Neural cell (in vitro differentiated cells): ENCODE measurements at regions not wholly inside any gene's neighbourhood (a gene's known extent, or its start where the extent isn't known, plus 50 kb on each side); places are given as distances from the start of the nearest gene placed in this dataset.

ENCODE experiments used
- H2AFZ ChIP-seq: fragments of 200-600, 300-800 bp; sonication (generic), shearing (Covaris generic); 2 replicates; pipeline ENCODE4 v1.6.0; 2014; ENCODE audit warnings: low read depth, mild to moderate bottlenecking, antibody characterized with exemption, low read length, moderate library complexity
- H3F3A ChIP-seq: fragments of 200-600 bp; shearing (Covaris generic); 2 replicates; pipeline ENCODE4 v1.6.1; 2016; ENCODE audit warnings: mild to moderate bottlenecking, moderate library complexity, mixed read lengths, antibody characterized with exemption, low read length; ENCODE audit not compliant: insufficient read depth, poor library complexity, severe bottlenecking
- H3K27ac ChIP-seq: fragments of 200-600, 300-800 bp; sonication (generic), shearing (Covaris generic); 2 replicates; pipeline ENCODE4 v1.5.1; 2014; ENCODE audit warnings: mild to moderate bottlenecking, low read length, moderate library complexity
- H3K27me3 ChIP-seq: fragments of 300-800, 200-600 bp; sonication (generic), shearing (Covaris generic); 2 replicates; pipeline ENCODE4 v1.6.0; 2014; ENCODE audit warnings: mild to moderate bottlenecking, low read depth, low read length, moderate library complexity; ENCODE audit not compliant: insufficient read depth
- H3K36me3 ChIP-seq: fragments of 300-800, 200-600 bp; sonication (generic), shearing (Covaris generic); 2 replicates; pipeline ENCODE4 v1.5.1; 2014; ENCODE audit warnings: mild to moderate bottlenecking, antibody characterized with exemption, low read length, moderate library complexity; ENCODE audit not compliant: insufficient read depth
- H3K4me2 ChIP-seq: fragments of 300-800, 200-600 bp; sonication (generic), shearing (Covaris generic); 2 replicates; pipeline ENCODE4 v1.6.0; 2014; ENCODE audit warnings: mild to moderate bottlenecking, low read length
- H3K4me3 ChIP-seq: fragments of 300-800, 200-600 bp; sonication (generic), shearing (Covaris generic); 2 replicates; pipeline ENCODE4 v1.5.1; 2014; ENCODE audit warnings: mild to moderate bottlenecking, low read length, moderate library complexity
- H3K79me2 ChIP-seq: fragments of 200-600 bp; shearing (Covaris generic); replicated peaks from 2 replicates; pipeline ENCODE4 v1.6.0; 2014; ENCODE audit warnings: mild to moderate bottlenecking, low read length, moderate library complexity; ENCODE audit not compliant: insufficient read depth
- H3K9ac ChIP-seq: fragments of 300-800, 200-600 bp; sonication (generic), shearing (Covaris generic); 2 replicates; pipeline ENCODE4 v1.6.1; 2016; ENCODE audit warnings: mild to moderate bottlenecking, low read length, mixed read lengths
- H3K9me2 ChIP-seq: fragments of 200-600 bp; shearing (Covaris generic); 2 replicates; pipeline ENCODE4 v1.6.1; 2016; ENCODE audit warnings: mild to moderate bottlenecking, low read length, mixed read lengths; ENCODE audit not compliant: insufficient read depth
- H3K9me3 ChIP-seq: fragments of 200-600, 300-800 bp; sonication (generic), shearing (Covaris generic); 2 replicates; pipeline ENCODE4 v1.6.1; 2016; ENCODE audit warnings: mild to moderate bottlenecking, mixed run types, low read length, moderate library complexity, mixed read lengths
- H4K20me1 ChIP-seq: fragments of 200-600 bp; shearing (Covaris generic); 2 replicates; pipeline ENCODE4 v1.6.1; 2016; ENCODE audit warnings: mild to moderate bottlenecking, mixed run types; ENCODE audit not compliant: insufficient read depth
- CTCF ChIP-seq: fragments of 450-650 bp; IDR thresholded peaks from 2 replicates; pipeline ENCODE4 v1.5.1; 2014; ENCODE audit warnings: antibody characterized with exemption, mild to moderate bottlenecking, moderate library complexity; ENCODE audit not compliant: poor library complexity, severe bottlenecking
- EP300 ChIP-seq: fragments of 450-650 bp; conservative IDR thresholded peaks from 2 replicates; pipeline ENCODE4 v1.6.1; 2014; ENCODE audit warnings: antibody characterized with exemption, mild to moderate bottlenecking, moderate library complexity; ENCODE audit not compliant: poor library complexity, severe bottlenecking
- EZH2 ChIP-seq: fragments of 200-600, 300-800 bp; shearing (Covaris generic), sonication (generic); IDR thresholded peaks from 2 replicates; pipeline ENCODE4 v1.6.1; 2014; ENCODE audit warnings: antibody characterized with exemption, low read length, borderline replicate concordance, mild to moderate bottlenecking; ENCODE audit not compliant: insufficient read depth, poor library complexity, severe bottlenecking
- MXI1 ChIP-seq: fragments of 450-650 bp; conservative IDR thresholded peaks from 2 replicates; pipeline ENCODE4 v1.6.1; 2014; ENCODE audit warnings: antibody characterized with exemption, mild to moderate bottlenecking; ENCODE audit not compliant: poor library complexity, severe bottlenecking
- POLR2AphosphoS5 ChIP-seq: IDR thresholded peaks from 2 replicates; pipeline ENCODE4 v1.6.1; 2012
- RAD21 ChIP-seq: fragments of 450-650 bp; conservative IDR thresholded peaks from 2 replicates; pipeline ENCODE4 v1.6.1; 2014; ENCODE audit warnings: antibody characterized with exemption, mild to moderate bottlenecking, moderate library complexity
- REST ChIP-seq: IDR thresholded peaks from 2 replicates; pipeline ENCODE4 v1.6.1; 2012; ENCODE audit warnings: borderline replicate concordance
- SMC3 ChIP-seq: fragments of 450-650 bp; conservative IDR thresholded peaks from 2 replicates; pipeline ENCODE4 v1.6.1; 2014; ENCODE audit warnings: antibody characterized with exemption, mild to moderate bottlenecking, moderate library complexity; ENCODE audit not compliant: poor library complexity
- TAF1 ChIP-seq: IDR thresholded peaks from 2 replicates; pipeline ENCODE4 v1.6.1; 2012; ENCODE audit warnings: low read depth

DNA sequence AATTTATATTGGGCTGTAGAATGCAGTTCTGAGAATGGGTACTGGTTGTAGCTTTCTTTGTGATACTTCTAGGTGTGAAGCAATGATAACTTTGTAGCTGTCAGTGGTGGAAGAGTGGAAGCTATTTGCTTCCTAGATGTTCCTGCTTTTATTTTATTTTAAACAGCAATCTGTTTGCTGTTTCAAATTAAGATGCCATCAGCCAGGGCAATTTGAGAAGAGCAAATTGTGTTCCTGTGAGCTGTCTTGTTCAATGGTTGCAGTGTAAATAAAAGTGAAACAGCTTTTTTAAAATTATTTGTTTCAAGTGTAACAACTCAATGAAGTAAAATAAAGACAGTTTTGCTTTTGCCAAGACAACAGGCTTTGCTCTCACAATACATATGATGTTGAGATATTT, 150.8 kb upstream of the TMEM229A start:
- Histone ChIP-seq H3K27me3 (no peaks in the 10 kb centered on the region), H3K79me2 (no peaks in the 10 kb centered on the region), H3K27ac (no peak overlapping the region), H3F3A (no peaks in the 10 kb centered on the region), H4K20me1 (no peaks in the 10 kb centered on the region), H2AFZ (no peak overlapping the region), H3K36me3 (no peaks in the 10 kb centered on the region), H3K4me3 (no peak overlapping the region), H3K9ac (no peak overlapping the region), H3K9me3 (no peaks in the 10 kb centered on the region), H3K9me2 (no peaks in the 10 kb centered on the region), H3K4me2 (no peak overlapping the region)
- no peak for TF ChIP-seq EP300
- no peak for TF ChIP-seq POLR2AphosphoS5
- TF ChIP-seq TAF1, result no peak
- TF ChIP-seq EZH2, result no peak
- TF ChIP-seq SMC3, result no peak
- TF ChIP-seq RAD21, result no peak
- TF ChIP-seq MXI1, result no peak
- TF ChIP-seq CTCF, result no peak
- TF ChIP-seq REST, result no peak

DNA sequence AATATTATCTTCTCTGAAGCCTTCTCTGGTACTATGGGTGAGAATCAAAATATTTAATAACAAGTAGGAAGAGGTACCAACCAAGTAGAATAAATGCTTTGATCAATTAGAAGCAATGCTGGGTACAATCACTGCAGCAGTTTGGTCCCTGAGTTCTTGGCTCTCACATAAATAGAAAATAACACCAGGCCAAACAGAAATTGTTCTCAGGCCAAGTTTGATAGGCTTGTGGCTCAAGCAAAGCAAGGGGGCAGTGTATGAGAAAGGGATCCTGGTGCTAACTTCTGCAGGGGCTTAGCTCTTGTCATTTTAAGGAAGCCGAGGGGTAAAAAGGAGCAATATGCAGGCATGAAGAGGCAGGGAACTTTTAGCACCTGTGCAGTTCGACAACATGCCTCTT, 146.8 kb upstream of the TMEM229A start:
- no peak overlapping the region for H2AFZ ChIP-seq
- no peak overlapping the region for H3K4me2 ChIP-seq
- H4K20me1 ChIP-seq, result no peaks in the 10 kb centered on the region
- H3K9ac ChIP-seq, result no peak overlapping the region
- no peaks in the 10 kb centered on the region for H3F3A ChIP-seq
- no peaks in the 10 kb centered on the region for H3K36me3 ChIP-seq
- H3K27ac ChIP-seq, result no peak overlapping the region
- H3K79me2 ChIP-seq, result no peaks in the 10 kb centered on the region
- H3K9me2 ChIP-seq, result no peaks in the 10 kb centered on the region
- H3K27me3 ChIP-seq, result no peaks in the 10 kb centered on the region
- TF ChIP-seq RAD21, result no peak
- no peak for TF ChIP-seq EZH2
- TF ChIP-seq POLR2AphosphoS5, result no peak
- TF ChIP-seq SMC3, result no peak
- TF ChIP-seq REST, result no peak
- no peak for TF ChIP-seq MXI1
- TF ChIP-seq CTCF, result no peak
- TF ChIP-seq EP300, result no peak
- TF ChIP-seq TAF1, result no peak
- H3K9me3 ChIP-seq, result no peaks in the 10 kb centered on the region
- H3K4me3 ChIP-seq, result no peak overlapping the region
